ENCODE measurements at regions not wholly inside any gene's neighbourhood (a gene's known extent, or its start where the extent isn't known, plus 50 kb on each side); places are given as distances from the start of the nearest gene placed in this dataset.

DNA sequence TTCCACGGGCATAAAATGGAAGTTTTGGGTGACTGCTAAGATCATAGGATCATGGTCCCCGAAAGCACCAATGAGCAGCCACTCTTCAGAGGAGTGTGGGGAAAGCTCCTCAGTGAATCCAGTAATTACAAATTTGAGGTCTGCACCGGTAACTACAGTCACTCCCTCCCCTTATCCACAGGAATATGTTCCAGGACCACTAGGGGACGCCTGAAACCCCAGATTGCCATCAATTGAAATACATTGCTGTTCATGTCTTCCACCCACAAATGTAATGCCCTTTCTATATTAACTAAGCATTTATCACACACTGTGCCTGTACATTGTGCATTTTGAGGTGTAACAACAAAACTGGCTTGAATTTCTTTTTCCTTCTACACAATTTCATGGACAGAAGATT lies 447.9 kb upstream of the PFKP start:
- TF ChIP-seq, protein P1, sequence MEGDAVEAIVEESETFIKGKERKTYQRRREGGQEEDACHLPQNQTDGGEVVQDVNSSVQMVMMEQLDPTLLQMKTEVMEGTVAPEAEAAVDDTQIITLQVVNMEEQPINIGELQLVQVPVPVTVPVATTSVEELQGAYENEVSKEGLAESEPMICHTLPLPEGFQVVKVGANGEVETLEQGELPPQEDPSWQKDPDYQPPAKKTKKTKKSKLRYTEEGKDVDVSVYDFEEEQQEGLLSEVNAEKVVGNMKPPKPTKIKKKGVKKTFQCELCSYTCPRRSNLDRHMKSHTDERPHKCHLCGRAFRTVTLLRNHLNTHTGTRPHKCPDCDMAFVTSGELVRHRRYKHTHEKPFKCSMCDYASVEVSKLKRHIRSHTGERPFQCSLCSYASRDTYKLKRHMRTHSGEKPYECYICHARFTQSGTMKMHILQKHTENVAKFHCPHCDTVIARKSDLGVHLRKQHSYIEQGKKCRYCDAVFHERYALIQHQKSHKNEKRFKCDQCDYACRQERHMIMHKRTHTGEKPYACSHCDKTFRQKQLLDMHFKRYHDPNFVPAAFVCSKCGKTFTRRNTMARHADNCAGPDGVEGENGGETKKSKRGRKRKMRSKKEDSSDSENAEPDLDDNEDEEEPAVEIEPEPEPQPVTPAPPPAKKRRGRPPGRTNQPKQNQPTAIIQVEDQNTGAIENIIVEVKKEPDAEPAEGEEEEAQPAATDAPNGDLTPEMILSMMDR (IDR thresholded peaks at IDR 0.05) = no peak
- TF ChIP-seq POLR2AphosphoS5 (IDR thresholded peaks at IDR 0.05) = no peak

All from sigmoid colon (tissue), 4 donors.